K562 (cell line): ENCODE measurements at regions not wholly inside any gene's neighbourhood (a gene's known extent, or its start where the extent isn't known, plus 50 kb on each side); places are given as distances from the start of the nearest gene placed in this dataset.

Experiments used
- ATAC-seq: fragments of 200-7000 bp; cut with Tn5 transposase; 3 replicates; pipeline ENCODE4 v1.9.1; 2020; ENCODE audit warnings: moderate library complexity
- BruUV-seq: library from RNA; stranded (reverse); fragments of 400-500 nt; replicated peaks from 2 replicates; lab custom pipeline; 2021; lab: Mats Ljungman, UMichigan
- CTCF ChIA-PET: fragments of 300-600 bp; formaldehyde crosslinking; extraction: SDS; loops from one replicate; lab custom pipeline; 2021; ENCODE audit warnings: low intra/inter-chr PET ratio; lab: Yijun Ruan, JAX
- POLR2A ChIA-PET: fragments of 300-600, 350-650 bp; sonication (Branson Sonifier 250); formaldehyde crosslinking; extraction: SDS; loops from one replicate; lab custom pipeline; 2021; ENCODE audit warnings: antibody characterized with exemption, inconsistent platforms; lab: Yijun Ruan, JAX
- DNase-seq, 4 experiments: peaks; one replicate each; pipeline versions ENCODE4 v3.0.0 to v3.0.0-alpha.2; 2011 to 2018; ENCODE audit warnings: low spot score in 3 of 4, mixed read lengths in 3 of 4; ENCODE audit errors: extremely low read depth in 1 of 4
- FAIRE-seq: peaks from 2 replicates; lab custom pipeline; 2011; peaks lifted over from hg19 to GRCh38; lab: Jason Lieb, UNC
- H2AFZ ChIP-seq: 2 replicates; pipeline ENCODE4 v1.6.0; 2011; ENCODE audit warnings: low read depth, low read length, control low read depth, inconsistent platforms
- H3K27ac ChIP-seq: fragments of 200-600 bp; 3 replicates; pipeline ENCODE4 v1.8.0; 2011; ENCODE audit warnings: low read depth, mild to moderate bottlenecking, control low read depth, inconsistent platforms, low read length, moderate library complexity, mixed read lengths; ENCODE audit errors: extremely low read depth
- H3K27me3 ChIP-seq, 2 experiments: fragments of 300-600 bp in 1 of 2; 2 replicates in 1 of 2; 3 replicates in 1 of 2; pipeline versions ENCODE4 v1.6.0 to v1.8.0; 2011; ENCODE audit warnings: inconsistent platforms in 2 of 2, low read length in 2 of 2, mild to moderate bottlenecking in 1 of 2, mixed read lengths in 1 of 2, moderate library complexity in 1 of 2; ENCODE audit not compliant: control insufficient read depth in 2 of 2, insufficient read depth in 2 of 2
- H3K36me3 ChIP-seq: fragments of 300-600 bp; 3 replicates; pipeline ENCODE4 v1.8.0; 2011; ENCODE audit warnings: mild to moderate bottlenecking, low read length, inconsistent platforms; ENCODE audit not compliant: control insufficient read depth, insufficient read depth
- H3K4me1 ChIP-seq, 2 experiments: fragments of 200-600 bp in 1 of 2; replicated peaks in 1 of 2; 2 replicates in 1 of 2; 3 replicates in 1 of 2; pipeline versions ENCODE4 v1.5.1 to v1.8.0; 2011; ENCODE audit warnings: inconsistent platforms in 2 of 2, low read length in 2 of 2, mild to moderate bottlenecking in 1 of 2, mixed read lengths in 1 of 2, moderate library complexity in 1 of 2; ENCODE audit not compliant: control insufficient read depth in 2 of 2, insufficient read depth in 2 of 2
- H3K4me2 ChIP-seq: 2 replicates; pipeline ENCODE4 v1.6.1; 2011; ENCODE audit warnings: low read length, control low read depth, inconsistent platforms, mixed read lengths; ENCODE audit not compliant: insufficient read depth
- H3K4me3 ChIP-seq: fragments of 200-600 bp; sonication (generic), shearing (Covaris generic); 2 replicates; pipeline ENCODE4 v1.5.1; 2016; ENCODE audit warnings: control low read depth, inconsistent platforms
- H3K79me2 ChIP-seq: fragments of 200-600 bp; 3 replicates; pipeline ENCODE4 v1.8.0; 2011; ENCODE audit warnings: low read length, inconsistent platforms; ENCODE audit not compliant: control insufficient read depth, insufficient read depth
- H3K9ac ChIP-seq, 2 experiments: 2 replicates each; pipeline versions ENCODE4 v1.6.0 to v1.6.1; 2011; ENCODE audit warnings: low read depth in 2 of 2, low read length in 2 of 2, control low read depth in 1 of 2, inconsistent platforms in 1 of 2, mild to moderate bottlenecking in 1 of 2, mixed read lengths in 1 of 2; ENCODE audit not compliant: insufficient read depth in 1 of 2
- H3K9me1 ChIP-seq: one replicate; pipeline ENCODE4 v1.6.0; 2011; ENCODE audit warnings: inconsistent platforms, mild to moderate bottlenecking, low read length, moderate library complexity; ENCODE audit not compliant: control insufficient read depth, insufficient read depth
- H3K9me3 ChIP-seq: replicated peaks from 2 replicates; pipeline ENCODE4 v1.5.1; 2011; ENCODE audit warnings: low read depth, low read length, inconsistent platforms; ENCODE audit not compliant: control insufficient read depth, insufficient read depth
- H4K20me1 ChIP-seq: replicated peaks from 2 replicates; pipeline ENCODE4 v1.6.1; 2011; ENCODE audit warnings: low read length, inconsistent platforms, mixed read lengths; ENCODE audit not compliant: control insufficient read depth, insufficient read depth
- CHCHD3 ChIP-seq: fragments of 250-450 bp; sonication (Bioruptor Pico); IDR thresholded peaks from 2 replicates; pipeline ENCODE4 v2.1.2; 2022; ENCODE audit warnings: mild to moderate bottlenecking
- CHD2 ChIP-seq: IDR thresholded peaks from 2 replicates; pipeline ENCODE4 v1.6.1; 2011; ENCODE audit warnings: low read depth, low read length
- GTF2E2 ChIP-seq: fragments of 200-800 bp; sonication (Bioruptor generic); IDR thresholded peaks from 2 replicates; pipeline ENCODE4 v1.6.1; 2016; ENCODE audit warnings: missing genetic modification characterization, missing compliant biosample characterization
- ILK ChIP-seq: fragments of 450-650 bp; IDR thresholded peaks from 2 replicates; pipeline ENCODE4 v1.6.1; 2016; ENCODE audit warnings: missing genetic modification characterization, low read depth, mild to moderate bottlenecking, missing compliant biosample characterization, moderate library complexity, borderline replicate concordance
- NONO ChIP-seq, 2 experiments: fragments of 200-400 bp in 1 of 2; fragments of 450-650 bp in 1 of 2; formaldehyde crosslinking in 1 of 2; IDR thresholded peaks; 2 replicates each; pipeline ENCODE4 v1.6.1; 2017; ENCODE audit warnings: low read depth in 2 of 2, mild to moderate bottlenecking in 2 of 2, moderate library complexity in 2 of 2, low read length in 1 of 2
- TSC22D4 ChIP-seq: fragments of 450-650 bp; IDR thresholded peaks from 2 replicates; pipeline ENCODE4 v1.6.1; 2016; ENCODE audit warnings: missing genetic modification characterization, missing biosample characterization, control low read depth
- ZNF146 ChIP-seq: IDR thresholded peaks from one replicate; pipeline ENCODE4 v1.6.1; 2018; ENCODE audit warnings: missing compliant biosample characterization; ENCODE audit not compliant: unreplicated experiment
- ZNF436 ChIP-seq: fragments of 250-450, 450-650 bp; sonication (Bioruptor Pico); formaldehyde crosslinking; IDR thresholded peaks from 2 replicates; pipeline ENCODE4 v1.7.0; 2020; ENCODE audit warnings: mild to moderate bottlenecking
- WGBS: fragments of 100-300 bp; shearing (Covaris generic); methylation state at CpG from one replicate; pipeline ENCODE4 v1.1.6; 2016; ENCODE audit warnings: low coverage, mixed read lengths; ENCODE audit not compliant: insufficient coverage; ENCODE audit errors: missing lambda C conversion rate; 5-methylcytosine and 5-hydroxymethylcytosine counted together
- in situ Hi-C: fragments of 300-500 bp; cut with MboI; formaldehyde crosslinking; loops from 4 replicates; pipeline ENCODE4 v1.15.0; 2018; ENCODE audit warnings: inconsistent platforms, mixed read lengths
- intact Hi-C: fragments of 100-400 bp; cut with micrococcal nuclease; formaldehyde crosslinking; loops from 2 replicates; pipeline ENCODE4 v1.14.2; 2022
- TF ChIP-seq, protein P1 (sequence below), 2 experiments: fragments of 150-350 bp in 1 of 2; IDR thresholded peaks; 2 replicates each; pipeline ENCODE4 v1.6.1; 2012 to 2016; ENCODE audit warnings: low read depth in 2 of 2, low read length in 2 of 2, mild to moderate bottlenecking in 1 of 2, moderate library complexity in 1 of 2
- TF ChIP-seq, protein P2 (sequence below): sonication (generic); formaldehyde crosslinking; IDR thresholded peaks from 2 replicates; pipeline ENCODE4 v1.8.0; 2023; ENCODE audit warnings: mild to moderate bottlenecking, missing genetic modification reagents

DNA sequence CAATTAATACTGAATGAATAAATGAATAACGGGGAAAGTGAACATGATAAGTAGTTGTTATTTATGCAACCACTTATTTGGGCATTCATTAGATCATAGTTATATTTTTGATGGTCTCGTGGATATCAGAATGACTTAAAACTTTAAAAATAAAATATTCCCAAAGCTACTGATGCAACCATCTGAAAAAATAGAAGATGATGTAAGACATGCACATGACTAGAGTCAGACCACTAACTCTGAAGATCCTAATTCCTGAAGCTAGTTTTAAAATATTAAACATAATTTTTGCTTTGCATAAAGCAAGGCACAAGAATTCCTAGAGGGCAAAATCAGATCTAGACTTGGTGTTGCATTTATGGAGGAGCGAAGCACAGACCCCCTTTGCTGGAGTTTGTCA is 616.1 kb downstream of the IRS1 start:
- Histone ChIP-seq H3K9me3 (no peaks in the 10 kb centered on the region), H3K36me3 (no peaks in the 10 kb centered on the region), H3K4me3 (no peak overlapping the region), H3K27me3 (no peaks in the 10 kb centered on the region), H3K4me2 (no peak overlapping the region), H3K4me1 (no peaks in the 10 kb centered on the region), H3K9ac (no peak overlapping the region), H3K27ac (no peak overlapping the region), H2AFZ (no peak overlapping the region), H3K9me1 (no peaks in the 10 kb centered on the region), H4K20me1 (no peaks in the 10 kb centered on the region), H3K79me2 (no peaks in the 10 kb centered on the region)
- 0% methylated on average over 3 of the region's 3 CpGs for WGBS
- in situ Hi-C loops (no loop called here), intact Hi-C loops (no loop called here)
- TF ChIP-seq CHCHD3 (CRISPR knock-in tag) (no peak), ILK (tag) (no peak), ZNF436 (no peak), CHD2 (no peak), GTF2E2 (tag) (no peak), NONO (IDR thresholded peaks at IDR 0.05; ENCODE audit: low read depth in 2 of 2, low read length in 1 of 2) (no peak), ZNF146 (CRISPR knock-in tag) (no peak), TSC22D4 (tag) (no peak)
- TF ChIP-seq, protein P1, sequence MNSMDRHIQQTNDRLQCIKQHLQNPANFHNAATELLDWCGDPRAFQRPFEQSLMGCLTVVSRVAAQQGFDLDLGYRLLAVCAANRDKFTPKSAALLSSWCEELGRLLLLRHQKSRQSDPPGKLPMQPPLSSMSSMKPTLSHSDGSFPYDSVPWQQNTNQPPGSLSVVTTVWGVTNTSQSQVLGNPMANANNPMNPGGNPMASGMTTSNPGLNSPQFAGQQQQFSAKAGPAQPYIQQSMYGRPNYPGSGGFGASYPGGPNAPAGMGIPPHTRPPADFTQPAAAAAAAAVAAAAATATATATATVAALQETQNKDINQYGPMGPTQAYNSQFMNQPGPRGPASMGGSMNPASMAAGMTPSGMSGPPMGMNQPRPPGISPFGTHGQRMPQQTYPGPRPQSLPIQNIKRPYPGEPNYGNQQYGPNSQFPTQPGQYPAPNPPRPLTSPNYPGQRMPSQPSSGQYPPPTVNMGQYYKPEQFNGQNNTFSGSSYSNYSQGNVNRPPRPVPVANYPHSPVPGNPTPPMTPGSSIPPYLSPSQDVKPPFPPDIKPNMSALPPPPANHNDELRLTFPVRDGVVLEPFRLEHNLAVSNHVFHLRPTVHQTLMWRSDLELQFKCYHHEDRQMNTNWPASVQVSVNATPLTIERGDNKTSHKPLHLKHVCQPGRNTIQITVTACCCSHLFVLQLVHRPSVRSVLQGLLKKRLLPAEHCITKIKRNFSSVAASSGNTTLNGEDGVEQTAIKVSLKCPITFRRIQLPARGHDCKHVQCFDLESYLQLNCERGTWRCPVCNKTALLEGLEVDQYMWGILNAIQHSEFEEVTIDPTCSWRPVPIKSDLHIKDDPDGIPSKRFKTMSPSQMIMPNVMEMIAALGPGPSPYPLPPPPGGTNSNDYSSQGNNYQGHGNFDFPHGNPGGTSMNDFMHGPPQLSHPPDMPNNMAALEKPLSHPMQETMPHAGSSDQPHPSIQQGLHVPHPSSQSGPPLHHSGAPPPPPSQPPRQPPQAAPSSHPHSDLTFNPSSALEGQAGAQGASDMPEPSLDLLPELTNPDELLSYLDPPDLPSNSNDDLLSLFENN (IDR thresholded peaks at IDR 0.05; ENCODE audit: low read depth in 2 of 2, low read length in 2 of 2), result no peak
- TF ChIP-seq, protein P2, sequence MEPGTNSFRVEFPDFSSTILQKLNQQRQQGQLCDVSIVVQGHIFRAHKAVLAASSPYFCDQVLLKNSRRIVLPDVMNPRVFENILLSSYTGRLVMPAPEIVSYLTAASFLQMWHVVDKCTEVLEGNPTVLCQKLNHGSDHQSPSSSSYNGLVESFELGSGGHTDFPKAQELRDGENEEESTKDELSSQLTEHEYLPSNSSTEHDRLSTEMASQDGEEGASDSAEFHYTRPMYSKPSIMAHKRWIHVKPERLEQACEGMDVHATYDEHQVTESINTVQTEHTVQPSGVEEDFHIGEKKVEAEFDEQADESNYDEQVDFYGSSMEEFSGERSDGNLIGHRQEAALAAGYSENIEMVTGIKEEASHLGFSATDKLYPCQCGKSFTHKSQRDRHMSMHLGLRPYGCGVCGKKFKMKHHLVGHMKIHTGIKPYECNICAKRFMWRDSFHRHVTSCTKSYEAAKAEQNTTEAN, result no peak
- ATAC-seq (no peak), DNase-seq (no peak), FAIRE-seq (no peak)
- ChIA-PET CTCF (no interaction called here), POLR2A (no interaction called here)
- no TSS peak for BruUV-seq
